ENCODE measurements at regions not wholly inside any gene's neighbourhood (a gene's known extent, or its start where the extent isn't known, plus 50 kb on each side); places are given as distances from the start of the nearest gene placed in this dataset.
"Not testable (repeated sequence)": the region's sequence is repeated elsewhere in the genome, so short reads cannot be mapped to it uniquely, and the experiment has no call there.

DNA sequence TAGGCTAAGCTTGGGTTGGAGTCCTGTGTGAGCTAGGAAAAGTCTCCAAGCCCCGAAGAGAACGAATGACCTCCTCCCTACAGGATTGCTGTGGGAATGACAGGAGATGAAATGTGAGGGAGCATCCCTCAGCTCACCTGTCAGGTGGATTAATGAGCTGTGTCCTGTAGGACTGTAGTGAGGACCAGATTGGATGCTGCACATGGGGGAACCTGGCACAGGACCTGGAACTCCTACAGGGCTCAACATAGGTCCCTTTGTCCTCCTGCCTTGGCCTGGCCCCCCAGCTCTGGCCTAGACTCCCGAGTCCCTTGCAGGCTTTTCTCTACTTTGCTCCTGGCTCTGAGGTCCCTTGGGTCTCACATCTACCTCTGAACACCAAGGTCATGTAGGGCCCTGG is 155.7 kb downstream of the PTPRU start:
- Mint-ChIP-seq H3K4me3 (no peak overlapping the region), H3K9me3 (no peaks in the 10 kb centered on the region), H3K36me3 (no peaks in the 10 kb centered on the region), H3K27ac (no peak overlapping the region), H3K4me1 (no peaks in the 10 kb centered on the region)
- ATAC-seq (no peak), DNase-seq (ENCODE audit: low spot score in 2 of 2) (no peak)

GRCh38 chr1:29391362-29391880 is 155.1 kb downstream of the PTPRU start:
- no peaks in the 10 kb centered on the region for H3K4me1 Mint-ChIP-seq
- ATAC-seq (no peak), DNase-seq (ENCODE audit: low spot score in 2 of 2) (no peak)
- no peaks in the 10 kb centered on the region for H3K36me3 Mint-ChIP-seq
- no peaks in the 10 kb centered on the region for H3K9me3 Mint-ChIP-seq
- H3K27ac Mint-ChIP-seq = no peak overlapping the region
- no peak overlapping the region for H3K4me3 Mint-ChIP-seq

- Mint-ChIP-seq H3K36me3 (no peaks in the 10 kb centered on the region), H3K9me3 (no peaks in the 10 kb centered on the region), H3K4me1 (no peaks in the 10 kb centered on the region), H3K27ac (no peak overlapping the region), H3K4me3 (no peak overlapping the region)
- no peak for ATAC-seq
- no peak for DNase-seq (ENCODE audit: low spot score in 2 of 2)
Measured at GRCh38 chr1:29390491-29391361, 154.4 kb downstream of the PTPRU start.

DNA sequence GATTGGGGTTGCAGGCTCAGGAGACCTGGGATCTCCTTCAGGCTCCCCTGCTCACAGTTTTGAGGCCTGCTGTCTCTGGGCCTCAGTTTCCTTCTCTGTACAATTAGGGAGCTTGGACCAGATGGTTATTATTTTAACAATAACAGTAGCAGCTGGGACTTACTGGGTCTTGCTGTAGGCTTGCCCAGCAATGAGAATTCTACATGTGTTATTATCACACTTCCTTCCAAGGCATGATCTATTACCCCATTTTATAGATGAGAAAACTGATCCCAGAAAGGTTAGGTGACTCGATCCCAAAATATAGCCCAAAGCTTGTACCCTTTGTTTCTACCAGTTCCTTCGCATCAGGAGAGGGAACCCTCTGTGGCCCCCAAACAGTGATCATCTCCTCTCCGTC is 153.8 kb downstream of the PTPRU start:
- Mint-ChIP-seq H3K4me1 (no peaks in the 10 kb centered on the region), H3K36me3 (no peaks in the 10 kb centered on the region), H3K27ac (no peak overlapping the region), H3K4me3 (no peak overlapping the region), H3K9me3 (no peaks in the 10 kb centered on the region)
- ATAC-seq = no peak
- no peak for DNase-seq (ENCODE audit: low spot score in 2 of 2)

DNA sequence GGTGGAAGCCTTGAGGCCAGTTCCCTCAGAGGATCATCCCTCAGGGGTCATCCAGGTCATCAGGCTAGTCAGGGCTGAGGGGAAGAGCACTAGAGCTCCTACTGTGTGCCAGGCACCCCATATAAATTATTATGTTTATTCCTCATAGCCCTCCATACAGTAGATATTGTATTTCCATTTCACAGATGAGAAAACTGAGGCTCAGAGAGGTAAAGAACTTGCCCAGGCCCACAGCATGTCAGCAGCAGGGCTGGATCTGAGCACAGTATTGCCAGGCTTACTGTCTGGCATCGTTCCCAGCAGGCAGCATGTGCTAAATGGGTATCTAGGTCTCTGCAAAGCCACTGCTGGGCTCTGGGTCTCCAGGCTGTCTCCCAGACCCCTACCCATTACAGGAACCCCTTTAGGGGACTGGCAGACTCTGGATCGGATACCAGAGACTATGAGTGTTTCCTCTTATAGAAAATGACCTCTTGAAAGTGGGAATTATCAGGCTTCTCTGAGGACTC is 153.3 kb downstream of the PTPRU start:
- DNase-seq (ENCODE audit: low spot score in 2 of 2) (no peak), ATAC-seq (no peak)
- Mint-ChIP-seq H3K27ac (no peak overlapping the region), H3K36me3 (no peaks in the 10 kb centered on the region), H3K4me3 (no peak overlapping the region), H3K9me3 (no peaks in the 10 kb centered on the region), H3K4me1 (no peaks in the 10 kb centered on the region)

DNA sequence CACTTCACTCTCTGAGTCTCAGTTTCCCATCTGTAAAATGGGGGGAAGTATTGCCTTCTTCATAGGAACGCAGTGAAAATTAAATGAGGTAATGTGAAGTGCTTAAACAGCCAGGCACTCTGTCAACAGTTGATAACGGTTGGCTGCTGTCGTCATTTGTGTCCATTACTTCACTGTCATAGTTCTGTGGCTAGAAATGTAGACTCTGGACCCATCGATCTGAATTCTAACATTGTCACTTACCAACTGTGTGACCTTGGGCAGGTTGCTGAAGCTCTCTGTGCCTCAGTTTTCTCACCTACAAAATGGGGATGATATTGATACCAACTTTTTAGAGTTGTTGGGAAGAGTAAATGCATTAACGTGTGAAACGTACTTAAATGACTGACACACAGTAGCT is 152.6 kb downstream of the PTPRU start:
- Mint-ChIP-seq H3K4me3 (no peak overlapping the region), H3K27ac (no peak overlapping the region), H3K4me1 (no peaks in the 10 kb centered on the region), H3K36me3 (no peaks in the 10 kb centered on the region), H3K9me3 (no peaks in the 10 kb centered on the region)
- DNase-seq (ENCODE audit: low spot score in 2 of 2) = no peak
- no peak for ATAC-seq

DNA sequence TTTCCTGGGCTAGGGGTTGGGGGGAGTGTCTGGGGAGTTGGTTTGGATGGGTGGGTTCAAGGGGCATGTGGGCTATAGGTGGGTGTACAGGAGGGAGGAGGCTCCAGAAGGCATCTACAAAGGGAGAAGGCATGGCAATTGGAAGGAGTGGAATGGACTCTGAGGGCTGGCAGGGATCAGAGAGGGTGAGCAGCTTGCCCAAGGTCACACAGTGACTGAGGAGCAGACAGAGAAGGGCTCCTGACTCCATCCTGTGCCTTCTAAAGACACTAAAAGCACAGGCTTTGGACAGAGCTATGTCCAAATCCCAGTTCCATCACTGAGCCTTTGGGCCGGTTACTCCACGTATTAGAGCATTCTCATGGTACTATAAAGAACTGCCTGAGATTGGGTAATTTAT is 151.8 kb downstream of the PTPRU start:
- DNase-seq (ENCODE audit: low spot score in 2 of 2) = no peak
- Mint-ChIP-seq H3K4me3 (no peak overlapping the region), H3K36me3 (no peaks in the 10 kb centered on the region), H3K4me1 (no peaks in the 10 kb centered on the region), H3K9me3 (no peaks in the 10 kb centered on the region), H3K27ac (no peak overlapping the region)
- no peak for ATAC-seq

DNA sequence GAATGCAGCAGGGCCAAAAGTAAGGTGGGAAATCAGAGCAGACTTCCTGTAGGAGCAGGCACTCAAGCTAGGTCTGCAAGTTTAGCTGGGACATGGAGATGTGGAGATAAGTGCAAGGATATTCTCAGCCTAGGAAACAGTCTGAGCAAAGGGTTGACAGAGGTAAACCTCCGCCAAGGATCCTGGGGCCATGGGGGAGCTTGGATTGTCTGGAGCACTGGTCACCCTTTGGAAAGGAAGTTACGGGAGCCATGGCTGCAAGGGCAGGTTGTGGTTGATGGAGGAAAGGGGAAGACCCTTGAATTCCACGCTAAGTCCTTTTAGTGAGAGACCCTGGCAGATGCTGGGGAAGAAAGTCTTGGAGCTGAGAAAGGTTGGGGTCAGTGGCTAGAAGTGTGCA is 150.9 kb downstream of the PTPRU start:
- H3K9me3 Mint-ChIP-seq = no peaks in the 10 kb centered on the region
- no peaks in the 10 kb centered on the region for H3K36me3 Mint-ChIP-seq
- H3K27ac Mint-ChIP-seq = no peak overlapping the region
- ATAC-seq (no peak), DNase-seq (ENCODE audit: low spot score in 2 of 2) (no peak)
- H3K4me1 Mint-ChIP-seq = no peaks in the 10 kb centered on the region
- no peak overlapping the region for H3K4me3 Mint-ChIP-seq

DNA sequence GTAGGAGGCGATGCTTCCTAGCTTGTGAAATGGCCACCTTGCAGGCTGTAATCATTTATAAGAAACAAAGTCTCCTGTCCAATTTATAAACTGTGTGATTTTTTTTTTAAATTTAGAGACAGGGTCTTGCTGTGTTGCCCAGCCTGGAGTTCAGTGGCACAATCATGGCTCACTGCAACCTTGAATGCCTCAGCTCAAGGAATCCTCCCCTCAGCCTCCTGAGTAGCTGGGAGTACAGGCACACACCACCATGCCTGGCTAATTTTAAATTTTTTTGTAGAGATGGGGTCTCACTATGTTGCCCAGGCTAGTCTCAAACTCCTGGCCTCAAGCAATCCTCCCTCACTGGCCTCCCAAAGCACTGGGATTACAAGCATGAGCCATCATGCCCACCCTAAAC is 150.1 kb downstream of the PTPRU start:
- not testable (repeated sequence) for DNase-seq (ENCODE audit: low spot score in 2 of 2); H3K9me3 Mint-ChIP-seq; H3K4me1 Mint-ChIP-seq; H3K36me3 Mint-ChIP-seq; H3K27ac Mint-ChIP-seq; H3K4me3 Mint-ChIP-seq; ATAC-seq

GRCh38 chr1:29385966-29386365 is 149.6 kb downstream of the PTPRU start:
- Mint-ChIP-seq H3K9me3 (no peaks in the 10 kb centered on the region), H3K36me3 (no peaks in the 10 kb centered on the region), H3K27ac (no peak overlapping the region), H3K4me3 (no peak overlapping the region), H3K4me1 (no peaks in the 10 kb centered on the region)
- DNase-seq (ENCODE audit: low spot score in 2 of 2) (no peak), ATAC-seq (no peak)

- Mint-ChIP-seq H3K9me3 (peaks cover under 1% of the 10 kb centered on the region), H3K36me3 (no peaks in the 10 kb centered on the region), H3K4me1 (no peaks in the 10 kb centered on the region), H3K27ac (no peak overlapping the region), H3K4me3 (no peak overlapping the region)
- ATAC-seq (no peak), DNase-seq (ENCODE audit: low spot score in 2 of 2) (no peak)
Measured at GRCh38 chr1:29384496-29385015, 148.2 kb downstream of the PTPRU start.

DNA sequence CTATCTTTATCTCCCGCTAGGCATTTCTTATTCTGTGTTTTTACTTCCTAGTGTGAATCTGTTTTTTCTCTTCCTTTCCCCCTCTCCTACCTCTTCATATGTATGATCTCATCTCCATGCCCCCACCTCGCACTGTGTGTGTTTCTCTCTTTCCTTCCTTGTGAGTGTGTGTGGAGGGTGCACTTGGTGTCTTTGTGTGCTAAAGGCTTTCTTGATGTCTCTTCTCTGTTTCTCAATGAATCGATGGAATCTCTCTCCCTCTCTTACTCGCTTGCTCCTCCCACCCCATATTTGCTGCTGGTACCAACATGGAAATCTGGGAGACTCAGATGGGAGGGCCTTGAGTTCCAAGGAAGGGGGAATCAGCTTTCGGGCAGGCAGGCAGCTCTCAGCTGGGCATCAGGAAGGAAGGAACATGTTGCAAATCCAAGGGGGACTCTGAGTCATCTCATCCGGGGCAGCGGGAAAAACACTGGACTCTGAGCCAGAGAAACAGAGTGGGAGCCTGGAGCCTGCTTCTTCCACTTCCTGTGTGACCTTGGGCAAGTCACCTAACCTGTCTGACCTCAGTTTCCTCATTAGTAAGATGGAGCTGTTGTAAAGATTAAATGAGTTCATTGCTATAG is 147.5 kb downstream of the PTPRU start:
- Mint-ChIP-seq H3K36me3 (no peaks in the 10 kb centered on the region), H3K4me3 (no peak overlapping the region), H3K9me3 (peaks cover 7% of the 10 kb centered on the region), H3K27ac (no peak overlapping the region), H3K4me1 (no peaks in the 10 kb centered on the region)
- ATAC-seq (no peak), DNase-seq (ENCODE audit: low spot score in 2 of 2) (no peak)

- no peak for DNase-seq (ENCODE audit: low spot score in 2 of 2)
- Mint-ChIP-seq H3K4me3 (no peak overlapping the region), H3K9me3 (peaks cover 11% of the 10 kb centered on the region), H3K4me1 (no peaks in the 10 kb centered on the region), H3K27ac (no peak overlapping the region), H3K36me3 (no peaks in the 10 kb centered on the region)
- ATAC-seq = no peak
Measured at GRCh38 chr1:29382851-29383745, 146.8 kb downstream of the PTPRU start.

DNA sequence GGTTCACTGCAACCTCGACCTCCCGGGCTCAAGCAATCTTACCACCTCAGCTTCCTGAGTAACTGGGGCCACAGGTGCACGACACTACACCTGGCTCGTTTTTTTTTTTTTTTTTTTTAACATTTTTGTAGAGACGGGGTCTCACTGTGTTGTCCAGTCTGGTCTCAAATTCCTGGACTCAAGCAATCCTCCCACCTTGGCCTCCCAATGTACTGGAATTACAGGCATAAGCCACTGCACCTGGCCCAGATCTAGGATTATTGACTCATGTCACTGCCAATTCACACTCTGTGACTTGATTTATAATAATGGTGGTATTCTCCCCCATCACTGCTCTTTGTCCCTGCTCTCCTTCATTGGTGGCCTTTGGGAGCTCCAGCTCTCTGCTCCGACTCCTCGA is 145.1 kb downstream of the PTPRU start:
- no peak for DNase-seq (ENCODE audit: low spot score in 2 of 2)
- no peaks in the 10 kb centered on the region for H3K4me1 Mint-ChIP-seq

DNA sequence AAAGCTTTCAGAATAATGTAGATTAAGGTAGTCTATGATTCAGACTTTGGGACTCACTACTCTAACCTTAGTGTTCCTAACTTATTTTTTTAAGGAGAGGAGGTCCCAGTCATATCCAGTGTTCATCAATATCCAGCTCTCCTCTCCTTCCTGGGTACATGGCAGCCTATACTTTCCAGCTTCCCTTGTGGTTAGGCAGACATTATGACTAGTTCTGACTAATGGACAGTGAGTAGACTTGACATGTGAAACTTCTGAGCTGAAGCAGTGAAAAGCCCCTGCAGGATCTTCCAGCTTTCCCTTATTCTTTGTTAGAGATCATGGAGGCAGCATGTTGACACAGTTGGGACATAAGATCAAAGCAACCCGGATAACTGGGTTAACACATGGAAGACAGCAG is 144.2 kb downstream of the PTPRU start:
- Mint-ChIP-seq H3K4me1 (no peaks in the 10 kb centered on the region), H3K36me3 (no peaks in the 10 kb centered on the region), H3K4me3 (no peak overlapping the region), H3K9me3 (peaks cover 11% of the 10 kb centered on the region), H3K27ac (no peak overlapping the region)
- ATAC-seq (no peak), DNase-seq (ENCODE audit: low spot score in 2 of 2) (no peak)

More for the DNA sequence above, 145.1 kb downstream of the PTPRU start:
- no peak for ATAC-seq
- H3K4me3 Mint-ChIP-seq = no peak overlapping the region
- H3K9me3 Mint-ChIP-seq = peaks cover 11% of the 10 kb centered on the region
- no peak overlapping the region for H3K27ac Mint-ChIP-seq
- H3K36me3 Mint-ChIP-seq = no peaks in the 10 kb centered on the region
